Natural killer cell (primary cell): ENCODE measurements at regions not wholly inside any gene's neighbourhood (a gene's known extent, or its start where the extent isn't known, plus 50 kb on each side); places are given as distances from the start of the nearest gene placed in this dataset.
A peak's percentile ranks its signal among the peaks of the same experiment; 100 is the strongest.

ENCODE experiments used
- ATAC-seq, 3 donors: fragments of 150-1000 bp in 2 of 3; fragments of 200-7000 bp in 1 of 3; cut with Tn5 transposase; 1 replicate in 1 of 3; 2 replicates in 2 of 3; pipeline ENCODE4 v1.10.0; 2021; ENCODE audit warnings: mild to moderate bottlenecking in 2 of 3, moderate library complexity in 2 of 3
- DNase-seq, 2 donors: peaks; one replicate each; pipeline versions ENCODE4 v3.0.0 to v3.0.0-alpha.2; 2013 to 2021; ENCODE audit warnings: mixed read lengths in 1 of 2
- H3K27ac ChIP-seq: one replicate; pipeline ENCODE4 v1.5.1; 2013; ENCODE audit warnings: mild to moderate bottlenecking, low read length
- H3K27me3 ChIP-seq: one replicate; pipeline ENCODE4 v1.6.1; 2013; ENCODE audit warnings: low read length; ENCODE audit not compliant: control insufficient read depth, insufficient read depth
- H3K36me3 ChIP-seq: one replicate; pipeline ENCODE4 v1.6.1; 2013; ENCODE audit warnings: low read length; ENCODE audit not compliant: control insufficient read depth, insufficient read depth
- H3K4me1 ChIP-seq: one replicate; pipeline ENCODE4 v1.6.1; 2013; ENCODE audit warnings: low read length; ENCODE audit not compliant: control insufficient read depth, insufficient read depth
- H3K4me3 ChIP-seq: one replicate; pipeline ENCODE4 v1.5.1; 2013; ENCODE audit warnings: low read length
- H3K9me3 ChIP-seq: one replicate; pipeline ENCODE4 v1.6.1; 2013; ENCODE audit warnings: low read length; ENCODE audit not compliant: control insufficient read depth, insufficient read depth
- H3K27ac Mint-ChIP-seq, 2 donors: one replicate each; pipeline ENCODE4 v1.8.0; 2022; ENCODE audit warnings: mild to moderate bottlenecking in 2 of 2, mixed read lengths in 2 of 2, moderate library complexity in 1 of 2
- H3K27me3 Mint-ChIP-seq, 2 donors: one replicate each; pipeline ENCODE4 v1.8.0; 2022; ENCODE audit warnings: low read depth in 2 of 2, mixed read lengths in 2 of 2
- H3K36me3 Mint-ChIP-seq: one replicate; pipeline ENCODE4 v1.8.0; 2022; ENCODE audit warnings: mixed read lengths
- H3K4me1 Mint-ChIP-seq, 2 donors: one replicate each; pipeline ENCODE4 v1.8.0; 2022; ENCODE audit warnings: mixed read lengths in 2 of 2
- H3K4me3 Mint-ChIP-seq: one replicate; pipeline ENCODE4 v1.8.0; 2022; ENCODE audit warnings: mild to moderate bottlenecking, moderate library complexity, mixed read lengths
- H3K9me3 Mint-ChIP-seq, 2 donors: one replicate each; pipeline ENCODE4 v1.8.0; 2022; ENCODE audit warnings: mixed read lengths in 2 of 2
- CTCF ChIP-seq: fragments of 200-600 bp; IDR thresholded peaks from one replicate; pipeline ENCODE4 v1.8.0; 2022; ENCODE audit warnings: antibody characterized with exemption
- WGBS: methylation state at CpG from one replicate; pipeline ENCODE4 v1.1.7; 2013; ENCODE audit warnings: missing lambda C conversion rate; ENCODE audit not compliant: insufficient coverage; 5-methylcytosine and 5-hydroxymethylcytosine counted together
- intact Hi-C: fragments of 100-400 bp; cut with micrococcal nuclease; formaldehyde crosslinking; loops from one replicate; pipeline ENCODE4 v1.14.2; 2022

- ATAC-seq, result no peak
- intact Hi-C loops, result no loop called here
- H3K27ac Mint-ChIP-seq, result no peak overlapping the region
Measured at GRCh38 chr10:45534572-45534971, 138.0 kb downstream of the ZFAND4 start.

GRCh38 chr10:45532480-45532879 lies 140.1 kb downstream of the ZFAND4 start:
- H3K4me3 ChIP-seq, result no peak overlapping the region
- no peaks in the 10 kb centered on the region for H3K27me3 ChIP-seq
- Mint-ChIP-seq H3K27ac (peak overlapping the region in 1 of 2 donors; percentile 5), H3K9me3 (no peaks in the 10 kb centered on the region), H3K36me3 (peaks cover 9% of the 10 kb centered on the region), H3K4me1 (peaks cover 26 to 32% of the 10 kb centered on the region in 2 donors), H3K27me3 (no peaks in the 10 kb centered on the region), H3K4me3 (no peak overlapping the region)
- H3K27ac ChIP-seq, result no peak overlapping the region
- DNase-seq (no peak), ATAC-seq (no peak)
- intact Hi-C loops, result no loop called here
- H3K36me3 ChIP-seq, result peaks cover 11% of the 10 kb centered on the region
- 91% methylated on average over 1 of the region's 1 CpG for WGBS
- TF ChIP-seq CTCF, result no peak
- H3K9me3 ChIP-seq, result no peaks in the 10 kb centered on the region
- H3K4me1 ChIP-seq, result no peaks in the 10 kb centered on the region

More at GRCh38 chr10:45534572-45534971, 138.0 kb downstream of the ZFAND4 start:
- DNase-seq, result no peak
- Mint-ChIP-seq H3K27me3 (no peaks in the 10 kb centered on the region), H3K9me3 (no peaks in the 10 kb centered on the region), H3K36me3 (peaks cover 2% of the 10 kb centered on the region), H3K4me1 (peaks cover 24 to 30% of the 10 kb centered on the region in 2 donors), H3K4me3 (no peak overlapping the region)
- no peaks in the 10 kb centered on the region for H3K4me1 ChIP-seq
- H3K4me3 ChIP-seq, result no peak overlapping the region
- no peaks in the 10 kb centered on the region for H3K27me3 ChIP-seq
- TF ChIP-seq CTCF, result no peak
- H3K9me3 ChIP-seq, result no peaks in the 10 kb centered on the region
- WGBS, result 92% methylated on average over 2 of the region's 2 CpGs
- peaks cover 11% of the 10 kb centered on the region for H3K36me3 ChIP-seq
- no peak overlapping the region for H3K27ac ChIP-seq

GRCh38 chr10:45526309-45526905 lies 146.2 kb downstream of the ZFAND4 start:
- H3K27ac Mint-ChIP-seq, result no peak overlapping the region
- intact Hi-C loops, result no loop called here
- Histone ChIP-seq H3K36me3 (peaks cover 3% of the 10 kb centered on the region), H3K27ac (no peak overlapping the region), H3K4me3 (no peak overlapping the region), H3K4me1 (no peaks in the 10 kb centered on the region), H3K27me3 (no peaks in the 10 kb centered on the region), H3K9me3 (no peaks in the 10 kb centered on the region)
- no peaks in the 10 kb centered on the region for H3K9me3 Mint-ChIP-seq
- 100% methylated on average over 3 of the region's 3 CpGs for WGBS
- peaks cover 9% of the 10 kb centered on the region for H3K36me3 Mint-ChIP-seq
- no peak overlapping the region for H3K4me3 Mint-ChIP-seq
- no peak for TF ChIP-seq CTCF
- no peaks in the 10 kb centered on the region for H3K27me3 Mint-ChIP-seq
- no peak for ATAC-seq
- DNase-seq, result no peak
- H3K4me1 Mint-ChIP-seq, result peaks cover 44 to 47% of the 10 kb centered on the region in 2 donors

GRCh38 chr10:45520476-45520875 lies 146.5 kb downstream of the ALOX5 start:
- Histone ChIP-seq H3K27ac (no peak overlapping the region), H3K4me3 (no peak overlapping the region), H3K4me1 (no peaks in the 10 kb centered on the region), H3K27me3 (no peaks in the 10 kb centered on the region), H3K9me3 (no peaks in the 10 kb centered on the region), H3K36me3 (no peaks in the 10 kb centered on the region)
- Mint-ChIP-seq H3K27me3 (no peaks in the 10 kb centered on the region), H3K4me3 (no peak overlapping the region), H3K36me3 (no peaks in the 10 kb centered on the region), H3K4me1 (peaks cover 37 to 38% of the 10 kb centered on the region in 2 donors), H3K9me3 (no peaks in the 10 kb centered on the region), H3K27ac (no peak overlapping the region)
- WGBS, result 96% methylated on average over 3 of the region's 4 CpGs
- DNase-seq (no peak), ATAC-seq (no peak)
- intact Hi-C loops, result no loop called here
- no peak for TF ChIP-seq CTCF
